ENCODE measurements at regions not wholly inside any gene's neighbourhood (a gene's known extent, or its start where the extent isn't known, plus 50 kb on each side); places are given as distances from the start of the nearest gene placed in this dataset.
"Not testable (repeated sequence)": the region's sequence is repeated elsewhere in the genome, so short reads cannot be mapped to it uniquely, and the experiment has no call there.

DNA sequence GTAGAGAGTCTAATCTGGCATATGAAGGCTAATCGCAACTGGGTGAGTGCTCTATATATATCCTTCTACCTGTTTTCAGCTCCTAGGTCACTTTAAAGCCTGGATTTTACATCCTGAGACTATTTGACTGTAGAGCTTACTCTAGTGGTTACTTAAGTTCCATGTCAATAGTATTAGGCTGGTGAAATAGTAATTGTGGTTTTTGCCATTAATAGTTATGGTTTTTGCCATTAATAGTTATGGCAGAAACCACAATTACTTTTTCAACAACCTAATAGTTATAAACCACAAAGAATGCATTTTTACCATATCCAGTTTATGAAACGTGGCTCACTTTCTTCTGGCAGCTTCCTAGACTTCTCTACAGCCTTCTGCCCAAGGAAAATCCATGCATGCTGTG lies 263.1 kb upstream of the KIAA1217 start:
- no peak for DNase-seq (ENCODE audit: low read depth in 1 of 2, low spot score in 1 of 2)

DNA sequence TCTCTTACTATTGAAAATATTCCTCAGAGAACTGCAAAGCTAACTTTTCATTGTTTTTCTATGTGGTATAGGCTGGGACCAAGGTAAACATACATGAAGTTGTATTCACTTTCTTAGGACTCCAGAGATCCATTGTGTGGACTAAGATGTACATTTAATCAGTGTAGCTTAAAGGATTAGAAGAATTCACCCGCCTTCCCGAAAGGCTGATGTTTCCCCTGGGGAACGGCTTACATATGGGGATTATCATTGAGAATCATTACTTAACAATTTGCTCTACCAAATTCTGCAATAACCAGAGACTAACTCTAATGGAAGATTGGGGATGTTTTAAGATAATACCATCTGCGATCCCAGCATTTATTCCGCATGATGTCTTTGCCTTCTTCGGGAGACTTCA lies 257.1 kb upstream of the KIAA1217 start:
- no peak for DNase-seq (ENCODE audit: low read depth in 1 of 2, low spot score in 1 of 2)

DNA sequence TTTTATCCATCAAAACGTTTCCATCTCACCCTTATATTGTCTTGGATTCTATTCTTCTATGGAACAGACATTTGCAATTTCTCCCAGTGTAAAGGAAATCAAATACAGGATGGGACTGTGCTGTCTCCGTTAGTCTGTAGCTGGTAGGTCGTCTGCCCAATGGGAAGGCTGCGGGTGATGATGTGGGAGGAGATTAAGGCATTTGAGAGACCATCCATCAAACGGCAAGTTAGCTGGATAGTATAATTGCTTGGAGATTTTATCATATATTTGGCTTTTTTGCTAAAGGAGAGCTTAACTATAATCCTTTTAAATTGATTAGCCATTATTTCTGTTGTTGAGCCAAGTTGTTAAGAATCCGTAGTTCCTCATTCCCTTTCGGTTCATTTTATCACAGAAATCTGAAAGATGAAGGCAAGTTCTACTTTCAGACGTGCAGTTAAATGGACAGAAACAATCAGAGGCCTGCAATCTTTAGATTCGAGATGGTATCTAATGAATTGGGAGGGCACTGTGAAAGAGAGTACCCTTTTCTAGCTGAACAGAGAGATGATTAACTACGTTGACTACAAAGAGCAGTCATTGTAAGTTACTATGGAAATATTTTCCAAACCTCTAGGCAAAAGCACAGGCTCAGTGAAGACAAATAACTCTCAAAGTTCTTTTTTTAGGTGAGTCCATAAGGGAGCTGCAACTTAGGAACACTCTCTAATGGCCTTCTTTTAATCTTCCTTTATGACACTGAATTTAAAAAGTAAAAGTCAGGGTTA lies 253.3 kb upstream of the KIAA1217 start:
- no peak for DNase-seq (ENCODE audit: low read depth in 1 of 2, low spot score in 1 of 2)

DNA sequence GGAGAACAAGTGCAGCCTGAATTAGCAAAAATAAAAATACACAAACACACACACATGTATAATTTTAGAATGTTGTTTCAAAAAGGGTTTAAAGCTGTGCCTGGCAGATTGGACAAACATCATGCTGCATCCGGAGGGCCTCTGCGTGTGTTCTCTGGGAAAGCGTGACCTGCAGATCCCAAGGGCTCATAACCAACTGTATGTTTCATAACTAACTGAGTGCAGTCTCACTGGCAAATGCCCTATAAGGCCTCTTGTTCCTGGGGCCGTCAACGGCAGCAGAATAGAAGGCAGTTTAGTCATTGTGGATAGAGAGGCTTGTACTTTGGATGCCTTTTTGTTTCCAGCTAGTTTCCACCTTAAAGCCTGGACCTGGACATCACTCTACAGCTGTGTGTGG lies 243.8 kb upstream of the KIAA1217 start:
- DNase-seq (ENCODE audit: low read depth in 1 of 2, low spot score in 1 of 2): no peak

DNA sequence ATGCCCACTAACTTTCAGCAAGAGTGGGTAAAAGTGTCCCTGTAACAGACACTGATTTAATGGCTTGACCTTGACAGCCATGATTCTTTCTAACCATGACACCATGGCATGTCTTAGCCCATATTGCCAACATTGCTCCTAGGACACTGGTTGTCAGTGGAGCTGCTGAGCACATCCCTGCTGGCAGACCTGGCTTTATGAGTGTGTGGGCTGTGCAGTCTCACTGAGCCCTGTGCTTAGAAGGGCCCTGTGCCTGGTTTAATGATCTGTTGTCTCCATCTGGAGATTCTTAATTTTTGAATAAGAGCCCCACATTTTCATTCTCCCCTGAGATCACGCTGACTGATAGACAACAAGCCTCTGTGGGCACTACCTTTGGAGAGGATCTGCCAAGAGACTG lies 243.1 kb upstream of the KIAA1217 start:
- DNase-seq (ENCODE audit: low read depth in 1 of 2, low spot score in 1 of 2): no peak

GRCh38 chr10:23966504-23967051 lies 242.4 kb upstream of the KIAA1217 start:
- DNase-seq (ENCODE audit: low read depth in 1 of 2, low spot score in 1 of 2): no peak

- DNase-seq (ENCODE audit: low read depth in 1 of 2, low spot score in 1 of 2): no peak
These were observed 240.6 kb upstream of the KIAA1217 start for GRCh38 chr10:23968301-23968700.

DNA sequence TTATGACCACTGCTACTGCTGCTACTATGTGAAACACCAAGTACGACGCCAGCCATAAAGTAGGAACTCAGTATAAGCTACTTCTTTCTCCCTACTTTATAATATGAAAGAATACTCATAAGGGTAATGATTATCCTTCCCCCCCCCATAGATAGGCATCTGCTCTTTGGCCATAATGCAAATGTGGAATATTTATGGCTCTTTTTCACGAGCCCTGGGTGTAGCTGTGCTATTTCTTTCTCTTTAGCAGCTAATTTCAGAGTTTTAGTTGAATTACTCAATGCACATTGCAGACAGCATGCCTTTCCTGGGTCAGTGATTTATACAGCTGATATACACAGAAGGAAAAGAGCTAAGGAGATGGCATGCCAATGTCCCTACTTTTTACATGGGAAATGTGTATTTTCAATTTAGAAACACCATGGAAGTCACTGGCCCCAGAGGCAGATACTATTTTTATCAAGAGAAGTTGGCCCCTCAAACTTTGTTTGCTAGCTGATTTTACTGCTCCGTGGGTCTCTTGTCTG lies 234.1 kb upstream of the KIAA1217 start:
- DNase-seq (ENCODE audit: low read depth in 1 of 2, low spot score in 1 of 2): no peak

- DNase-seq (ENCODE audit: low read depth in 1 of 2, low spot score in 1 of 2): no peak
These were observed 233.5 kb upstream of the KIAA1217 start for GRCh38 chr10:23975431-23975830.

GRCh38 chr10:23976275-23976674 lies 232.7 kb upstream of the KIAA1217 start:
- no peak for DNase-seq (ENCODE audit: low read depth in 1 of 2, low spot score in 1 of 2)

DNA sequence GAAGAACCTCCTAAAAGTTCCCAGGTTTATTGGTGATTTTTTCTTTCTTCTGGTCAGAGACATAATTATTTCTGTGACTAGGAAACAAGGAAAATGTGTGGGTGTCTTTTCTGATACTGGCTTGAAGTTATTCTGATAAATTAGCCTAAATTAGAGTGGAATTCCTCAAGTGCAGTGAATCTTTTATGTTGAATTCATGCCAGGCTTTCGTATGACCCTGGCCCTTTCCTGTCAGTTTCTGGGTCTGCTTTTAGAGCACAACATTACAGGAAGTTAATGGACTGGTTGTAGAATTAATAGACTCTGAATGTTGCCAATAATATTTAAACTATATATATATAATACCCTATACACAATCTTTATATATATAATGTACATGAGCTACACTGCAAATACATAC lies 230.6 kb upstream of the KIAA1217 start:
- no peak for DNase-seq (ENCODE audit: low read depth in 1 of 2, low spot score in 1 of 2)

- no peak for DNase-seq (ENCODE audit: low read depth in 1 of 2, low spot score in 1 of 2)
These were observed 228.8 kb upstream of the KIAA1217 start for GRCh38 chr10:23980094-23980493.

GRCh38 chr10:23981520-23982309 lies 227.2 kb upstream of the KIAA1217 start:
- DNase-seq (ENCODE audit: low read depth in 1 of 2, low spot score in 1 of 2): no peak

- not testable (repeated sequence) for DNase-seq (ENCODE audit: low read depth in 1 of 2, low spot score in 1 of 2)
These were observed 224.5 kb upstream of the KIAA1217 start for GRCh38 chr10:23984405-23984804.

- no peak for DNase-seq (ENCODE audit: low read depth in 1 of 2, low spot score in 1 of 2)
These were observed 220.9 kb upstream of the KIAA1217 start for GRCh38 chr10:23988006-23988405.

- no peak for DNase-seq (ENCODE audit: low read depth in 1 of 2, low spot score in 1 of 2)
These were observed 214.4 kb upstream of the KIAA1217 start for GRCh38 chr10:23994459-23995046.

DNA sequence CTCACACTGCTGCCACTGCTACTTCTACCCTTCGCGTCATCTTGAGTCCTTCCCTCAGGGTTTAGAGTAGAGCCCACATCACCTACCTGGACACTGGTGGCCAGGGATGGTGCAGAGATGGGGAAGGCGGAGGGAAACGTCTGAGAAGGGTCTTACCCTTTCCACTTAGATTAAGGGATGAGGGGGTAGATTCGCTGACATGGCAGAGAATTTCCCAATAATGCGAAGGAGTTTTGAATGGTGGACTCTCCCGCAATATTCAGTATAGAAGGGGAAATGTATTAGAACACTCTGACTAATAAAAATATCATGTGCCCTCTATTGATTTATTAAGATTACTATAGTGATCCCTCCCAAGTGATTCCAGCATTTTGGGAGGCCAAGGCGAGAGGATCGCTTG lies 209.5 kb upstream of the KIAA1217 start:
- DNase-seq (ENCODE audit: low read depth in 1 of 2, low spot score in 1 of 2): no peak

- DNase-seq (ENCODE audit: low read depth in 1 of 2, low spot score in 1 of 2): no peak
These were observed 208.6 kb upstream of the KIAA1217 start for GRCh38 chr10:24000271-24000813.

GRCh38 chr10:24006741-24007140 lies 202.2 kb upstream of the KIAA1217 start:
- DNase-seq (ENCODE audit: low read depth in 1 of 2, low spot score in 1 of 2): no peak

DNA sequence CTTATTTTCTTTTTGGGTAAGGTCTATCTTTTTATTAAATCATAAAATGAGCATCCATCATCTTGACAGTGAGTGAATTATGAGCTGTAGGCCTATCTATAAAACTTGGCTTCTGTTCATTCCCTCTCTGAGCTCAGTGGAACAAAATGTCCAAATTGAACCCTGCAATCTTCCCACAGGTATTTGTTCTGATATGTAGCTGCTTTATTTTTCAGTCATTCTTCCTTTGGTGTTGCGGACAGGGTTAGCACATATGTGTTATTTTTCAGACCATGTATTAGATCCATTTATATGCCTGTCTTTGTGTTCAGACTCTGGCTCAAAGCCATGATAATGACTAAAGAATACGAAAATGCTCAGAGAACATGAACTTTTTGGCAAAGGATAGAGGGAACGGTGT lies 201.6 kb upstream of the KIAA1217 start:
- no peak for DNase-seq (ENCODE audit: low read depth in 1 of 2, low spot score in 1 of 2)

Measured in stimulated activated CD4-positive, alpha-beta T cell treated with anti-CD3 and anti-CD28 coated beads, Interleukin-15, amount 100 ng/mL, for 1 hour (primary cell).